OCI-LY3 (cell line): ENCODE measurements at regions not wholly inside any gene's neighbourhood (a gene's known extent, or its start where the extent isn't known, plus 50 kb on each side); places are given as distances from the start of the nearest gene placed in this dataset.

Source experiments
- CTCF ChIP-seq: fragments of 200-600, 300-600 bp; sonication (generic); IDR thresholded peaks from 2 replicates; pipeline ENCODE4 v1.5.1; 2014; ENCODE audit warnings: antibody characterized with exemption, low read length, low read depth
- EZH2phosphoT487 ChIP-seq: fragments of 200-600 bp; shearing (Covaris generic); IDR thresholded peaks from 2 replicates; pipeline ENCODE4 v1.6.1; 2018; ENCODE audit warnings: antibody characterized with exemption, mixed run types, low read depth

- TF ChIP-seq CTCF (no peak), EZH2phosphoT487 (no peak)
Measured at GRCh38 chr3:177330779-177331178, 133.5 kb upstream of the TBL1XR1 start.
